K562 (cell line): ENCODE measurements at regions not wholly inside any gene's neighbourhood (a gene's known extent, or its start where the extent isn't known, plus 50 kb on each side); places are given as distances from the start of the nearest gene placed in this dataset.

ENCODE experiments used
- ATAC-seq: fragments of 200-7000 bp; cut with Tn5 transposase; 3 replicates; pipeline ENCODE4 v1.9.1; 2020; ENCODE audit warnings: moderate library complexity
- BruUV-seq: library from RNA; stranded (reverse); fragments of 400-500 nt; replicated peaks from 2 replicates; lab custom pipeline; 2021; lab: Mats Ljungman, UMichigan
- CTCF ChIA-PET: fragments of 300-600 bp; formaldehyde crosslinking; extraction: SDS; loops from one replicate; lab custom pipeline; 2021; ENCODE audit warnings: low intra/inter-chr PET ratio; lab: Yijun Ruan, JAX
- POLR2A ChIA-PET: fragments of 300-600, 350-650 bp; sonication (Branson Sonifier 250); formaldehyde crosslinking; extraction: SDS; loops from one replicate; lab custom pipeline; 2021; ENCODE audit warnings: antibody characterized with exemption, inconsistent platforms; lab: Yijun Ruan, JAX
- DNase-seq, 4 experiments: peaks; one replicate each; pipeline versions ENCODE4 v3.0.0 to v3.0.0-alpha.2; 2011 to 2018; ENCODE audit warnings: low spot score in 3 of 4, mixed read lengths in 3 of 4; ENCODE audit errors: extremely low read depth in 1 of 4
- FAIRE-seq: peaks from 2 replicates; lab custom pipeline; 2011; peaks lifted over from hg19 to GRCh38; lab: Jason Lieb, UNC
- H2AFZ ChIP-seq: 2 replicates; pipeline ENCODE4 v1.6.0; 2011; ENCODE audit warnings: low read depth, low read length, control low read depth, inconsistent platforms
- H3K27ac ChIP-seq: fragments of 200-600 bp; 3 replicates; pipeline ENCODE4 v1.8.0; 2011; ENCODE audit warnings: low read depth, mild to moderate bottlenecking, control low read depth, inconsistent platforms, low read length, moderate library complexity, mixed read lengths; ENCODE audit errors: extremely low read depth
- H3K27me3 ChIP-seq, 2 experiments: fragments of 300-600 bp in 1 of 2; 2 replicates in 1 of 2; 3 replicates in 1 of 2; pipeline versions ENCODE4 v1.6.0 to v1.8.0; 2011; ENCODE audit warnings: inconsistent platforms in 2 of 2, low read length in 2 of 2, mild to moderate bottlenecking in 1 of 2, mixed read lengths in 1 of 2, moderate library complexity in 1 of 2; ENCODE audit not compliant: control insufficient read depth in 2 of 2, insufficient read depth in 2 of 2
- H3K36me3 ChIP-seq: fragments of 300-600 bp; 3 replicates; pipeline ENCODE4 v1.8.0; 2011; ENCODE audit warnings: mild to moderate bottlenecking, low read length, inconsistent platforms; ENCODE audit not compliant: control insufficient read depth, insufficient read depth
- H3K4me1 ChIP-seq, 2 experiments: fragments of 200-600 bp in 1 of 2; replicated peaks in 1 of 2; 2 replicates in 1 of 2; 3 replicates in 1 of 2; pipeline versions ENCODE4 v1.5.1 to v1.8.0; 2011; ENCODE audit warnings: inconsistent platforms in 2 of 2, low read length in 2 of 2, mild to moderate bottlenecking in 1 of 2, mixed read lengths in 1 of 2, moderate library complexity in 1 of 2; ENCODE audit not compliant: control insufficient read depth in 2 of 2, insufficient read depth in 2 of 2
- H3K4me2 ChIP-seq: 2 replicates; pipeline ENCODE4 v1.6.1; 2011; ENCODE audit warnings: low read length, control low read depth, inconsistent platforms, mixed read lengths; ENCODE audit not compliant: insufficient read depth
- H3K4me3 ChIP-seq: fragments of 200-600 bp; sonication (generic), shearing (Covaris generic); 2 replicates; pipeline ENCODE4 v1.5.1; 2016; ENCODE audit warnings: control low read depth, inconsistent platforms
- H3K79me2 ChIP-seq: fragments of 200-600 bp; 3 replicates; pipeline ENCODE4 v1.8.0; 2011; ENCODE audit warnings: low read length, inconsistent platforms; ENCODE audit not compliant: control insufficient read depth, insufficient read depth
- H3K9ac ChIP-seq, 2 experiments: 2 replicates each; pipeline versions ENCODE4 v1.6.0 to v1.6.1; 2011; ENCODE audit warnings: low read depth in 2 of 2, low read length in 2 of 2, control low read depth in 1 of 2, inconsistent platforms in 1 of 2, mild to moderate bottlenecking in 1 of 2, mixed read lengths in 1 of 2; ENCODE audit not compliant: insufficient read depth in 1 of 2
- H3K9me1 ChIP-seq: one replicate; pipeline ENCODE4 v1.6.0; 2011; ENCODE audit warnings: inconsistent platforms, mild to moderate bottlenecking, low read length, moderate library complexity; ENCODE audit not compliant: control insufficient read depth, insufficient read depth
- H3K9me3 ChIP-seq: replicated peaks from 2 replicates; pipeline ENCODE4 v1.5.1; 2011; ENCODE audit warnings: low read depth, low read length, inconsistent platforms; ENCODE audit not compliant: control insufficient read depth, insufficient read depth
- H4K20me1 ChIP-seq: replicated peaks from 2 replicates; pipeline ENCODE4 v1.6.1; 2011; ENCODE audit warnings: low read length, inconsistent platforms, mixed read lengths; ENCODE audit not compliant: control insufficient read depth, insufficient read depth
- CBX2 ChIP-seq: fragments of 200-600 bp; sonication (generic); IDR thresholded peaks from one replicate; pipeline ENCODE4 v1.6.1; 2012; ENCODE audit warnings: mild to moderate bottlenecking, low read length, inconsistent platforms; ENCODE audit not compliant: insufficient read depth, poor library complexity, severe bottlenecking
- ESRRA ChIP-seq: fragments of 450-650 bp; IDR thresholded peaks from 2 replicates; pipeline ENCODE4 v1.6.1; 2014; ENCODE audit warnings: low read depth, mild to moderate bottlenecking, moderate library complexity, borderline replicate concordance
- NCOA4 ChIP-seq: fragments of 450-650 bp; IDR thresholded peaks from 2 replicates; pipeline ENCODE4 v1.6.1; 2018; ENCODE audit warnings: mild to moderate bottlenecking; ENCODE audit not compliant: partially characterized antibody
- POU5F1 ChIP-seq: fragments of 150-350 bp; IDR thresholded peaks from 2 replicates; pipeline ENCODE4 v1.6.1; 2014; ENCODE audit warnings: borderline replicate concordance, low read length, low read depth, mild to moderate bottlenecking; ENCODE audit not compliant: partially characterized antibody
- PREB ChIP-seq: sonication (generic); formaldehyde crosslinking; IDR thresholded peaks from 2 replicates; pipeline ENCODE4 v1.8.1; 2023; ENCODE audit warnings: mild to moderate bottlenecking, missing genetic modification reagents
- ZNF217 ChIP-seq: sonication (generic); formaldehyde crosslinking; IDR thresholded peaks from 2 replicates; pipeline ENCODE4 v1.8.0; 2022; ENCODE audit warnings: mild to moderate bottlenecking, missing genetic modification reagents
- ZNF282 ChIP-seq: sonication (generic); formaldehyde crosslinking; IDR thresholded peaks from 2 replicates; pipeline ENCODE4 v1.8.1; 2023; ENCODE audit warnings: missing genetic modification reagents
- WGBS: fragments of 100-300 bp; shearing (Covaris generic); methylation state at CpG from one replicate; pipeline ENCODE4 v1.1.6; 2016; ENCODE audit warnings: low coverage, mixed read lengths; ENCODE audit not compliant: insufficient coverage; ENCODE audit errors: missing lambda C conversion rate; 5-methylcytosine and 5-hydroxymethylcytosine counted together
- in situ Hi-C: fragments of 300-500 bp; cut with MboI; formaldehyde crosslinking; loops from 4 replicates; pipeline ENCODE4 v1.15.0; 2018; ENCODE audit warnings: inconsistent platforms, mixed read lengths
- intact Hi-C: fragments of 100-400 bp; cut with micrococcal nuclease; formaldehyde crosslinking; loops from 2 replicates; pipeline ENCODE4 v1.14.2; 2022

DNA sequence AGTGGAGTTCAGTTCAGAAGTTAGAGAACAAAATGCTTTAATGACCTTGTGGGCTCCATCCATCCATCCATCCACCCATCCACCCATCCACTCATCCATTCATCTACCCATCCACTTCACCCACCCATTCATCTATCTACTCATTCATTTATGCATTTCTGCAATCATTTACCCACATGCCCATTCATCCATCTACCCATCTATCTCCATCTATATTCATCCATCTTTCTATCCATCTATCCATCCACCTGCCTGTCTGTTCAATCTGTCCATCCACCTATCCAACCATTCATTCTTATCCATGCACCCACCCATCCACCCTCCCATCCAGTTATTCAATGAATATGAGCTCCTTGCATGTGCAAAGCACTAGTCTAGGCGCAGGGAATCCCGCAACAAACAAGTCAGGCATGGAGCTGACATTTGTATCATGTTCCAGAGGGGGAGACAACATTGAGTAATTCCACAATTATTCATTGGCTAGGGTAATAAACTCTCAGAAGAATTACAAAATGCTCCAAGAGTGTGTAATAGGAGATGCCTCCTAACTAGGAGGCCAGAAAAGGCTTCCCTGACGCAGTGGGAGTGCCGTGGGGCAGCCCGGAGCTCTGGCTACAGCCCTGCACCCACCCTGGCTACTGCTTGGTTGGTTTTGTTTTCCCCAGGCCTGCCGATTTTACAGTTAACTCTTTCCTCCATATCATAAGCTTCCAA is 211.2 kb downstream of the NXNL2 start:
- no peak for TF ChIP-seq PREB (CRISPR knock-in tag)
- TF ChIP-seq NCOA4: no peak
- TF ChIP-seq ZNF282 (CRISPR knock-in tag): no peak
- no peak for TF ChIP-seq POU5F1
- no peak for TF ChIP-seq CBX2
- no peak for TF ChIP-seq ESRRA
- no peak for TF ChIP-seq ZNF217
- TF ChIP-seq, all 486 proteins: peak for 0
- no peak overlapping the region for H3K4me3 ChIP-seq
- H3K4me2 ChIP-seq: no peak overlapping the region
- FAIRE-seq: no peak
- ChIA-PET POLR2A (no interaction called here), CTCF (no interaction called here)
- peaks cover 13 to 17% of the 10 kb centered on the region in 2 experiments; a peak in 4 of 5 replicates for H3K4me1 ChIP-seq
- no peaks in the 10 kb centered on the region for H3K36me3 ChIP-seq
- 79% methylated on average over 6 of the region's 6 CpGs for WGBS
- H3K27ac ChIP-seq: no peak overlapping the region
- no TSS peak for BruUV-seq
- H3K9me3 ChIP-seq: no peaks in the 10 kb centered on the region
- in situ Hi-C loops (no loop called here), intact Hi-C loops (no loop called here)
- no peaks in the 10 kb centered on the region for H4K20me1 ChIP-seq
- H3K27me3 ChIP-seq: no peaks in the 10 kb centered on the region; a peak in 1 of 5 replicates
- no peak overlapping the region for H3K9ac ChIP-seq
- H2AFZ ChIP-seq: no peak overlapping the region
- H3K9me1 ChIP-seq: no peaks in the 10 kb centered on the region
- no peak for ATAC-seq
- DNase-seq: no peak
- H3K79me2 ChIP-seq: no peaks in the 10 kb centered on the region
